Mesothelial cell of epicardium (in vitro differentiated cells): ENCODE measurements at regions not wholly inside any gene's neighbourhood (a gene's known extent, or its start where the extent isn't known, plus 50 kb on each side); places are given as distances from the start of the nearest gene placed in this dataset.

ENCODE experiments used
- DNase-seq, 2 experiments: peaks; one replicate each; pipeline ENCODE4 v3.0.0; 2021; ENCODE audit warnings: low spot score in 2 of 2; ENCODE audit not compliant: unreplicated experiment in 2 of 2
- H3K27ac Mint-ChIP-seq: 2 replicates; pipeline ENCODE4 v1.8.0; 2021; ENCODE audit warnings: mixed read lengths
- H3K27me3 Mint-ChIP-seq: 2 replicates; pipeline ENCODE4 v1.8.0; 2021; ENCODE audit warnings: low read depth, mixed read lengths
- H3K36me3 Mint-ChIP-seq: 2 replicates; pipeline ENCODE4 v1.8.0; 2021; ENCODE audit warnings: mixed read lengths
- H3K4me1 Mint-ChIP-seq: 2 replicates; pipeline ENCODE4 v1.8.0; 2021; ENCODE audit warnings: mixed read lengths
- H3K4me3 Mint-ChIP-seq: 2 replicates; pipeline ENCODE4 v1.8.0; 2021; ENCODE audit warnings: mild to moderate bottlenecking, moderate library complexity, mixed read lengths
- H3K9me3 Mint-ChIP-seq: 2 replicates; pipeline ENCODE4 v1.8.0; 2021; ENCODE audit warnings: mixed read lengths
- CTCF ChIP-seq: fragments of 200-600 bp; sonication (generic); IDR thresholded peaks from one replicate; pipeline ENCODE4 v1.5.0; 2021; ENCODE audit warnings: antibody characterized with exemption; ENCODE audit not compliant: unreplicated experiment

GRCh38 chr2:11933854-11934253, 187.4 kb downstream of the LPIN1 start:
- Mint-ChIP-seq H3K27me3 (no peaks in the 10 kb centered on the region), H3K36me3 (no peaks in the 10 kb centered on the region), H3K9me3 (peaks cover 4% of the 10 kb centered on the region), H3K4me1 (peaks cover 7% of the 10 kb centered on the region), H3K4me3 (no peak overlapping the region), H3K27ac (no peak overlapping the region)
- DNase-seq: no peak
- no peak for TF ChIP-seq CTCF

- no peak for TF ChIP-seq CTCF
- no peaks in the 10 kb centered on the region for H3K27me3 Mint-ChIP-seq
- no peaks in the 10 kb centered on the region for H3K36me3 Mint-ChIP-seq
- DNase-seq: no peak
- peaks cover 4% of the 10 kb centered on the region for H3K9me3 Mint-ChIP-seq
- H3K27ac Mint-ChIP-seq: no peak overlapping the region
- H3K4me1 Mint-ChIP-seq: peaks cover under 1% of the 10 kb centered on the region
- H3K4me3 Mint-ChIP-seq: no peak overlapping the region
These were observed 190.3 kb downstream of the LPIN1 start for GRCh38 chr2:11936761-11937160.

GRCh38 chr2:11938196-11938595, 191.8 kb downstream of the LPIN1 start:
- DNase-seq: no peak
- no peak for TF ChIP-seq CTCF
- Mint-ChIP-seq H3K4me1 (peaks cover 10% of the 10 kb centered on the region), H3K27me3 (peaks cover 3% of the 10 kb centered on the region), H3K4me3 (no peak overlapping the region), H3K36me3 (no peaks in the 10 kb centered on the region), H3K27ac (no peak overlapping the region), H3K9me3 (peaks cover 4% of the 10 kb centered on the region)

- Mint-ChIP-seq H3K4me3 (no peak overlapping the region), H3K4me1 (peaks cover 10% of the 10 kb centered on the region), H3K27ac (no peak overlapping the region), H3K9me3 (peaks cover 4% of the 10 kb centered on the region), H3K27me3 (peaks cover 3% of the 10 kb centered on the region), H3K36me3 (no peaks in the 10 kb centered on the region)
- TF ChIP-seq CTCF: no peak
- no peak for DNase-seq
These were observed 193.1 kb downstream of the LPIN1 start for GRCh38 chr2:11939523-11939922.

- H3K27ac Mint-ChIP-seq: no peak overlapping the region
- TF ChIP-seq CTCF: no peak
- peaks cover 10% of the 10 kb centered on the region for H3K4me1 Mint-ChIP-seq
- DNase-seq: no peak
- H3K36me3 Mint-ChIP-seq: no peaks in the 10 kb centered on the region
- H3K27me3 Mint-ChIP-seq: peaks cover 3% of the 10 kb centered on the region
- H3K9me3 Mint-ChIP-seq: peaks cover 4% of the 10 kb centered on the region
- H3K4me3 Mint-ChIP-seq: no peak overlapping the region
These were observed 193.8 kb downstream of the LPIN1 start for GRCh38 chr2:11940121-11940743.

GRCh38 chr2:11940799-11941198, 194.4 kb downstream of the LPIN1 start:
- Mint-ChIP-seq H3K9me3 (peaks cover 4% of the 10 kb centered on the region), H3K4me3 (no peak overlapping the region), H3K36me3 (no peaks in the 10 kb centered on the region), H3K4me1 (peaks cover 10% of the 10 kb centered on the region), H3K27ac (no peak overlapping the region), H3K27me3 (peaks cover 3% of the 10 kb centered on the region)
- DNase-seq: no peak
- no peak for TF ChIP-seq CTCF
